Epithelial cell of proximal tubule (primary cell): ENCODE measurements at regions not wholly inside any gene's neighbourhood (a gene's known extent, or its start where the extent isn't known, plus 50 kb on each side); places are given as distances from the start of the nearest gene placed in this dataset.
A peak's percentile ranks its signal among the peaks of the same experiment; 100 is the strongest.

Experiments used
- DNase-seq: peaks from one replicate; pipeline ENCODE4 v3.0.0-alpha.2; 2011; ENCODE audit warnings: low read depth
- H3K4me3 ChIP-seq: 2 replicates; pipeline ENCODE4 v1.5.1; 2011; ENCODE audit warnings: low read depth, mild to moderate bottlenecking, low read length
- CTCF ChIP-seq: conservative IDR thresholded peaks from 2 replicates; pipeline ENCODE4 v1.5.1; 2012; ENCODE audit warnings: low read depth, mild to moderate bottlenecking, low read length

GRCh38 chr4:175470131-175470530 lies 341.9 kb downstream of the GPM6A start:
- no peak overlapping the region for H3K4me3 ChIP-seq
- no peak for DNase-seq
- TF ChIP-seq CTCF = no peak

DNA sequence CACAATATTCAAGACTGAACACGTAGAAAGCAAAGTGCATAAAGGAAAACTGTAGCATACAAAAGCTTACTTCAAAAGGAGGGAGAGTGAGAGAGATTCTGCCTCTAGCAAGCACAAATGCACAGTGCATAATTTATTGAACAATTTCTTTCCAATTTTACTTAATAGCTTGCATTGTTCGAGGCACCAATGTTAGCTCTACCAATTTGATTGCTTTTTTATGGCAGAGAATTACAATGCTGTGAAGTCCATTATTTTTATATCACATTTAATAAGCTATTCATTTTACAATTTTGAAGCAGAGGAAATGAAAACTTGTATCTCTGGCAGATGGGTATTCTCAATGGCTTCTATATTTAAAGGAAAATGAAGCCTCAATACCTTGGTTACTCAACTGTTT lies 331.7 kb downstream of the GPM6A start:
- no peak for DNase-seq
- TF ChIP-seq CTCF = no peak
- H3K4me3 ChIP-seq = no peak overlapping the region

- no peak for TF ChIP-seq CTCF
- H3K4me3 ChIP-seq = no peak overlapping the region
- DNase-seq = no peak
Measured at GRCh38 chr4:175499735-175500352, 312.2 kb downstream of the GPM6A start.

DNA sequence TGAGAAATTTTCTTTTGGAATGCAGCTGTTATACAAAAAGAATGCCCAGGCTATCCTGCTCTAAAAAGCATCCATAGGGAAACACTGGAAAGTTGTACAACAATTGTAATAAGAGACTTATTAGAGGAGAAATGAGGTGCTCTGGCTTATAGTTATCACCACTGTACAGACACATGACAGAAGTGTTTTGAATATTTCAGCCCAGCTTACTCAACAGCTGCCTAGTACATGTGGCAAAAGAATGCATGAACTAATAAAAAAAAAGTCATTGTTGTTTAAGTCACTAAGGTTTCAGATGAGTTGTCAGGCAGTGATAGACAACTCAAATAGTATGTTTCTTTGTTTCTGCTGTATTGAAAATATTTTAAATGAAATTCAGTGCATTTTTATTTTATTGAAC lies 307.7 kb downstream of the GPM6A start:
- no peak for DNase-seq
- no peak for TF ChIP-seq CTCF

DNA sequence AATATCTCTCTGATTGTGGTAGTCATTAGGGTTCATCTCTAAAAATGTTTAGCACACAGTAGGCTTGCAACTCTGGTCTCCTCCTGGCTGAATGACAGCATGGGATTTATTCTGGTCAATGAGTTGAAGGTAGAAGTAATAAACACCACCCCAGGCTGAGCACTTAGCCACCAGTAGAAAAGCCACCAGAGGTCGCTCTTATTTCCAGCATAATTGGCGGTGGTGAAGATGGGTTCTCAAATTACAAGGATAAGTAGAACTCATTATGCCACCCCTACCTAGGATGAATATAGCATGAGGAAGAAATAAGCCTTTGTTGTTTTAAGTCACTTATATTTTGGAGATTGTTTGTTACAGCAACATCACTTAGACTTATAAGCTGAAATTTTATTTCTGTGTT lies 302.7 kb downstream of the GPM6A start:
- TF ChIP-seq CTCF = peak; percentile 26
- DNase-seq = no peak
- H3K4me3 ChIP-seq = no peak overlapping the region

More for the DNA sequence above, 307.7 kb downstream of the GPM6A start:
- H3K4me3 ChIP-seq = no peak overlapping the region

DNA sequence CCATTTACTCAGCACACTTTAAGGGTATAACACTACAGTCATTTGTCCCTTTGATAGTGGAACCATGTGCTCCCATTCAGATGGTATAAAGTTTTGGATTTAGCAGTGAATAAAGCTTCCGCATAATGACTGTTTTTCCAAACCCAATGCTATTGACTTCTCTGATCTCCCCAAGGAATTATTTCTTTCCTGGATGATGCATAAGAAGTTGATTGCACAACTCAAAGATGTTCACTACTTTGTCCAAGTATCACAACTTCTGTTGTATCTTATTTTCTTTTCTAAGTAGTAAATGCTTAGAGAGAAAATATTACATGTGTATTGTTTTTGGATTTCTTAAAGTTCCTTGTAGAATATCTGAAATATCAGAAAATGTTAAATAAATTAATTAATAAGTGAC lies 300.2 kb downstream of the GPM6A start:
- H3K4me3 ChIP-seq = no peak overlapping the region
- DNase-seq = no peak
- no peak for TF ChIP-seq CTCF

GRCh38 chr4:175514174-175514573 lies 297.9 kb downstream of the GPM6A start:
- H3K4me3 ChIP-seq = no peak overlapping the region
- no peak for TF ChIP-seq CTCF
- peak; percentile 40 for DNase-seq
